Activated naive CD4-positive, alpha-beta T cell treated with anti-CD3 and anti-CD28 coated beads, Interleukin-2, amount 50 U/mL, for 16 hours (primary cell): ENCODE measurements at regions not wholly inside any gene's neighbourhood (a gene's known extent, or its start where the extent isn't known, plus 50 kb on each side); places are given as distances from the start of the nearest gene placed in this dataset.
"Not testable (repeated sequence)": the region's sequence is repeated elsewhere in the genome, so short reads cannot be mapped to it uniquely, and the experiment has no call there.

Experiments used
- DNase-seq: peaks from one replicate; pipeline ENCODE4 v3.0.0-alpha.2; 2020

GRCh38 chr6:155883334-155883731 is 427.7 kb upstream of the NOX3 start:
- no peak for DNase-seq

- no peak for DNase-seq
Measured at GRCh38 chr6:155882527-155883333, 427.1 kb upstream of the NOX3 start.

- DNase-seq: no peak
Measured at GRCh38 chr6:155881826-155882526, 426.3 kb upstream of the NOX3 start.

GRCh38 chr6:155880900-155881299 is 425.3 kb upstream of the NOX3 start:
- no peak for DNase-seq

- DNase-seq: no peak
Measured at GRCh38 chr6:155872961-155873360, 417.3 kb upstream of the NOX3 start.

- DNase-seq: no peak
Measured at GRCh38 chr6:155867682-155868081, 412.0 kb upstream of the NOX3 start.

GRCh38 chr6:155866676-155867390 is 411.2 kb upstream of the NOX3 start:
- not testable (repeated sequence) for DNase-seq

- no peak for DNase-seq
Measured at GRCh38 chr6:155861821-155862220, 406.2 kb upstream of the NOX3 start.

- DNase-seq: not testable (repeated sequence)
Measured at GRCh38 chr6:155858906-155859305, 403.3 kb upstream of the NOX3 start.

- no peak for DNase-seq
Measured at GRCh38 chr6:155854787-155855186, 399.1 kb upstream of the NOX3 start.

GRCh38 chr6:155853011-155853410 is 397.4 kb upstream of the NOX3 start:
- DNase-seq: no peak

GRCh38 chr6:155850408-155850841 is 394.8 kb upstream of the NOX3 start:
- DNase-seq: no peak

GRCh38 chr6:155847711-155848110 is 392.1 kb upstream of the NOX3 start:
- DNase-seq: no peak

GRCh38 chr6:155837474-155837873 is 381.8 kb upstream of the NOX3 start:
- no peak for DNase-seq

- DNase-seq: no peak
Measured at GRCh38 chr6:155832596-155832995, 377.0 kb upstream of the NOX3 start.

- no peak for DNase-seq
Measured at GRCh38 chr6:155830531-155830930, 374.9 kb upstream of the NOX3 start.

GRCh38 chr6:155829646-155830045 is 374.0 kb upstream of the NOX3 start:
- no peak for DNase-seq

- no peak for DNase-seq
Measured at GRCh38 chr6:155828989-155829388, 373.4 kb upstream of the NOX3 start.

GRCh38 chr6:155818698-155819097 is 363.1 kb upstream of the NOX3 start:
- no peak for DNase-seq

GRCh38 chr6:155813548-155813947 is 357.9 kb upstream of the NOX3 start:
- no peak for DNase-seq

- DNase-seq: no peak
Measured at GRCh38 chr6:155807243-155807642, 351.6 kb upstream of the NOX3 start.

- no peak for DNase-seq
Measured at GRCh38 chr6:155801046-155801445, 345.4 kb upstream of the NOX3 start.

GRCh38 chr6:155798876-155799275 is 343.2 kb upstream of the NOX3 start:
- not testable (repeated sequence) for DNase-seq
